ENCODE measurements at regions not wholly inside any gene's neighbourhood (a gene's known extent, or its start where the extent isn't known, plus 50 kb on each side); places are given as distances from the start of the nearest gene placed in this dataset.
"Not testable (repeated sequence)": the region's sequence is repeated elsewhere in the genome, so short reads cannot be mapped to it uniquely, and the experiment has no call there.

DNA sequence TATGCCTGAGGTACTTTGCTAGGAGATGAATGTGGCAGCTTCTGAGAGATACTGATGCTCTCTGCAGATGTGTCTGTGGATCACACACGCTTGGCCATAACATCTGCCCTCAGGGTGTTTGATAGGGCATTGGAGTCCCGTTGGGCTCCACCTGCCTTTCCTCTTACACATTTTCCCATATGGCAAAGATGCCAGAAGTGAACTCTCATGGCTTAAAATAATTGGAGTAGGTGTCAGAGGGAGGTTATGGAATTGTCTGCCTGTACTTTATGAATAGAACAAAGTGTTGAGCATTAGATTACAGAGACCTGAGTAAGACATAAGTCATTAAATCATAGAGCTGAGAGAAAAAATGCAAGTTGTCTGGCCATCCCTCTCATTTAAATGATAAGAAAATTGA, 75.3 kb upstream of the PNPT1 start:
- peak; percentile 19 for DNase-seq

DNA sequence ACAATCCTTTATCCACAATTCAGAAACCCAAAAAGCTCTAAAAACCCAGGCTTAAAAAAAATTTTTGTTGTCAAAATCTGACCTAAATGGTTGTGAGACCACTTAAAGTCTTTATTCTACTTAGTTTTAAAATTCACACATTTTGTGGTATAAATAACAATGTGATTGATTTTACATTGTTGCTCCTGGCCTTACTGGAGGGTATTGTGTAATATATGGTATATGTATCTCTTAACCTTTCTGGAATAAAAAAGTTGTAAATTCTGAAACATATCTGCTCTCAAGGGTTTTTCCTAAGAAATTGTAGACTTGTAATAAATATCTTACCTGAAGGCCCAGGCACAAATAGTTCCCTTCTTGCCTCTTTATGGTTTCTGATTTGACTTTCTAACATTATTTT, 73.3 kb upstream of the PNPT1 start:
- DNase-seq = no peak

DNA sequence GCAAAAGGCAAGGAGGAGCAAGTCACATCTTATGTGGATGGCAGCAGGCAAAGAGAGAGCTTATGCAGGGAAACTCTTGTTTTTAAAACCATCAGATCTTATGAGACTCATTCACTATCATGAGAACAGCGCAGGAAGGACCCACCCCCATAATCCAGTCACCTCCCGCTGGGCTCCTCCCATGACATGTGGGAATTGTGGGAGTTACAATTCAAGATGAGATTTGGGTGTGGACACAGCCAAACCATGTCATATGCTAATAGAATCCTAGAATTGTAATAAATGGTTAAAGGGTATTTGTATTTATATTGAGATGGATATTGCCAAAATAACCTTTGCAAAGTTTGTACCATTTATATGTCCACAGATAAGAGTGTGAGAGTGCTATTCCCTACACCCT, 72.1 kb upstream of the PNPT1 start:
- not testable (repeated sequence) for DNase-seq

DNA sequence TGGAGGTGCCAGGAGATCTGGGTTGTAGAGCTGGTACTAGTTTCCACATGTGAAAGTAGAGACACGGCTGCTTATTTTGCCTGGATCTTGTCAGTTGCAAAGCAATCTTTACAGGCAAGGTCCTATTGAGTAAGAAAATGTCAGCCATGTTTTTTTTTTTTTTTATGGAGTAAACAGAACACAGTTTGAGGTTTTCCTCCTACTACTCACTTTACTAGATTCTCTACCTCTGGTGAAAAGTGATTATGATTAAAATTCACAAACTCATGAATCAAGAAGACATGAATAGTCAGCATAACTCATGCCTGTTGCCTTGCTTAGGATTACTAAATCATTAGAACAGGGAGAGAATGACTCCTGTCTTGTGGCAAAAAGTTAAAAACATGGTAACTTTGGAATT, 70.1 kb upstream of the PNPT1 start:
- DNase-seq = no peak

DNA sequence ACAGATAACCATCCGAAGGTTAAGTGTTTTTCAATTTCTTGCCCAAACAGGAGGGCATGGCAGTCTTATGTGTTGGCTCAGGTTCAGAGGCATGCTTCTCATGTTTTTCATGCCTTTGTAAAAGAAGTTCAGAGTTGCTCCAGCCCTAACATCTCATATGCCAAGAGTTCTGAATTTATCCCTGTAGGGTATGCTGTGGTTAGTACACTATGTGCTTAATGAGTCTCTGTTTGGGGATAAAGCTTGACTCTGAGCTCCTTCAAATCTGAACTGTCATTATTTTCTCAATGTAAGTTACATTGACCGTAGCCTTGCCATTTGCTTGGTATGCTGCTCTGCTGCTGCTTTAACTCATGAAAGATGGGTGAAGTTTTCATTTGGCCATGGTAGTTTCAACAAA, 67.9 kb upstream of the PNPT1 start:
- peak; percentile 33 for DNase-seq

DNA sequence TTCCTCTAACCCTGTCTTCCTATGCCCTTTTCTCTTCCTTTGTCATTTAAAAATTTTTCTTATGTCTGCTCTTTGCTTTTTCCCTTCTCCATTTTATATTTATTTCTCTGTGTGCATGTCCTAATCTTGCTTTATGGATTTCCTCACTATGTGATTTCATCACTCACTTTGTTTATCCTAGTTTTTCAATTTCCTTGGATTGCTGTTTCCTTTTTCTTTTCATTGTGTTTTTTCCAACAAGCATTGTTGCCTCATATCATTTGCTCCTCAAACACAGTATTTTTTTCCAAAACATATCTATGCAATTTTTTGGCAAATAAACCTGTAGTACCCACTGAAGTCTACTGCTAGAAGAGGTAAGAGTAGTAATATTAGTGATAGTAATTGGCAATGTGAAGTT, 67.4 kb upstream of the PNPT1 start:
- DNase-seq = peak; percentile 48

DNA sequence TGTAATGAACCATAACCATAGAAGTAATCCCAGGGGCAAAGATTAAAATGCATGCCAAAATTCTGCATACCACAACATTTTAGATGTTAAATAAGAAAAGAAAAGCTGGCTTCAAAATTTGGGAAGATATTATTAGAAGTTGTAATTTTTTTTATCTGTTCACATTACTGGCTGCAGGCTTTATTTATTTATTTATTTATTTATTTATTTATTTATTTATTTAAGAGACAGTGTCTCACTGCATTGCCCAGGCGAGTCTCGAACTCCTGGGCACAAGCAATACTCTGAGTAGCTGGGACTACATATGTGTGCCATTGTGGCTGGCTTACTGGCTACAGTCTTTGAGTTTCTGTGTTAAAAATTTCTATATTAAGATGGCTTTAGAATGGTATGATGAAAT, 66.5 kb upstream of the PNPT1 start:
- no peak for DNase-seq

DNA sequence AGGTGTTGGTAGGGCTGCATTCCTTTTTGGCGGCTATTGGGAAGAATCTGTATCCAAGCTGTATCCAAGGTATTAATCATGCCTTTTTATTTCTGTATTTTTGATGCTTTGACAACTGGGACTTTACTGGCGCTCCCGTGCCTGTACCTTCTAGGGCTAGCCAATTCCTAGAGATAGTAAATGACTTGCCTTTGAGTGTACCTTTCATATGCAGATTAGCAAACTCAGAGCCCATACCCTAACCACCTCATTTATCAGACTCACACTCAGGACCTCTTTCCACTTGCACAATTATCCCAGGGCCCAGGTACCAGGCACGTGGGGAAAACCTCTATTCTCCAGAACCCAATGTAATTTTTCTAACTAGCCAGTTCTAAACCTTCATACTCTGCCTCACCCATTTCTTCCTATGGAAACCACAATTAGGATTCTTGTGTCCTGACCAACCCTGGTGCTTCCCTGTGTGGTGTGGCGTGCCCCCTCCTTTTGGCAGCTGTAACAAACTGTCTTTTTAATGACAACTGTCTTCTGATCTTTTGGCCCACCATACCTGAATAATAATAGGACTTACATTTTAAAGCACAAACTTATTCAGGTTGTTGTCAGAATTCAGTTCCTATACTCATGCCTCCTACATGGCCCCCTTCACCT, 65.8 kb upstream of the PNPT1 start:
- no peak for DNase-seq

DNA sequence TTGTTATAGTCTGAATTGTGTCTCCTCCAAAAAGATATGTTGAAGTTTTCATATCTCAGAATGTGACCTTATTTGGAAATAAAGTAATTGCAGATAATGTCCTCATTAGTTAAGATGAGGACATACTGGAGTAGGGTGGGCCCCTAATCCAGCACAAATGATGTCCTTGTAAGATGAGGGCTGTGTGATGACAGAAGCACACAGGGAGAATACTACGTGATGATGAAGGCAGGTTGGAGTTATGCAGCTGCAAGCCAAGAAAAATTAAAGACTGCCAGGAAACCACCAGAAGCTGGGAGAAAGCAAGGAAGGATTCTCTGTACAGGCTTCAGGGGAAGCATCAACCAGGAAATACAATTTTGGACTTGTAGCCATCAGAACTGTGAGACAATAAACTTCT, 58.3 kb upstream of the PNPT1 start:
- DNase-seq = no peak

DNA sequence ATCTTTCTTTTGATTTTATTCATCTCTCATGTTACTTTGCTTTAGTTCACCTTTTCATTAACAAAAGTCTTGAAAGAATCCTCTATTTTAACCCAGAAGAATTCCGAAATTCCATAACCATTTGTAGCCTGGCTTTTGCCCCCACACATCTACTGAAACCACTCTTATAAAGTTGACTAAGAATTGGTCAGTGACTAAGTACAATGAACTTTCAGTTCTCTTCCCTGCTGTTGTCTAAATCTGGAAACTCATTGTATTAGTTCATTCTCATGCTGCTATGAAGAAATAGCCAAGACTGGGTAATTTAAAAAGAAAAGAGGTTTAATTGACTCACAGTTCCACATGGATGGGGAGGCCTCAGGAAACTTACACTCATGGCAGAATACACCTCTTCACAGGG, 49.9 kb upstream of the PNPT1 start:
- peak; percentile 85 for DNase-seq

Data from HCEC 1CT (cell line).